DMS79 (cell line): ENCODE measurements at regions not wholly inside any gene's neighbourhood (a gene's known extent, or its start where the extent isn't known, plus 50 kb on each side); places are given as distances from the start of the nearest gene placed in this dataset.

Experiments
- DNase-seq: peaks from one replicate; lab custom pipeline; 2025; lab: John Stamatoyannopoulos, UW

DNA sequence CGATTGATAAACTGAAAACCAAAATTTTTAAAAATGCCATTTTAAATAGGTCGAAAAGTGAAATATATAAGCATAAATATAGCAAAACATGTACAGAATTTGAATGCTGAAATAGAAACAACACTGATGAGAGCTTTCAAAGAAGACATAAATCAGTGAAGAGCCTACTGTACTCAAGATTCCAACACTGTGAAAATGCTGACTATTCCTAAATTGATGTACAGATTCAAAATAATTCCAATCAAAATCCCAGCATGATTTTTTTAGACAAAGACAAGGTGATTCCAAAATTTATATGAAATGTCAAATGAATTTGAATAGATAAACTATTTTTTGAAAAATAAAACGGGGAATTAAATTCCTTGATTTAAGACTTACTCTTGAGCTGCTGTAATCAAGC, 1010.4 kb downstream of the TBC1D22A start:
- no peak for DNase-seq

DNA sequence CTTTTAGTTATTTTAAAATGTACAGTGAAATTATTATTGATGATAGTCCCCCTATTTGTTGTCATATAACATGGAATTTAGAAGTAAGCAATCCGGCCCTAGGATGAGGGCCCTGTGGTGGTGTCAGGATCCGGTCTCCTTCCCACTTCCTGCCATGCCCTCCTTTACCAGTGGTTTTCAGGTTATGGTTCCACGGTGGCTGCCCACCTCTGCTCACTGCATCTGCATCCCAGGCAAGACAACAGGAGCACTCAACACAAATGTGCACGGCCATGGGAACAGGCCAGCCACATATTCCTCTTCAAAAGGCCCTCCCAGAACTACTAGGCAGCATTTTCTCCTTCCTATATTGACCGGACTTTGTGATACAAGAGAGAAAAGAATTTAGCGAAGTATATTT, 1007.2 kb downstream of the TBC1D22A start:
- no peak for DNase-seq

DNA sequence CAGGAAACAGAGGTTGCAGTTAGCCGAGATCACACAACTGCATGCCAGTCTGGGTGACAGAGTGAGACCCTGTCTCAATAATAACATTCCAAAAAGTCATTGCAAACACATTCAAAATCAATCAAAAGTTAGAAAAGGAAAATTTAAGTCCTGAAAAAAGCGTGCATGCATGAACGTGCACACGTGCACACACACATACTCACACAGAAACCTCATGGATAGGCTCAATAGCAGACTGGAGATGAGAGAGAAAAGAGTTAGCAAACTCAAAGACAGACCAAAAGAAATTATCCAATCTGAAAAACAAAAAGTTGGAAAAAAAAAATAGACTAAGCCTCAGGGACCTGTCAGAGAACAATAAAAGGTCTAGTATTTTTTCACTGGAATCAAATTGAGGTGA, 1005.6 kb downstream of the TBC1D22A start:
- DNase-seq, result no peak

DNA sequence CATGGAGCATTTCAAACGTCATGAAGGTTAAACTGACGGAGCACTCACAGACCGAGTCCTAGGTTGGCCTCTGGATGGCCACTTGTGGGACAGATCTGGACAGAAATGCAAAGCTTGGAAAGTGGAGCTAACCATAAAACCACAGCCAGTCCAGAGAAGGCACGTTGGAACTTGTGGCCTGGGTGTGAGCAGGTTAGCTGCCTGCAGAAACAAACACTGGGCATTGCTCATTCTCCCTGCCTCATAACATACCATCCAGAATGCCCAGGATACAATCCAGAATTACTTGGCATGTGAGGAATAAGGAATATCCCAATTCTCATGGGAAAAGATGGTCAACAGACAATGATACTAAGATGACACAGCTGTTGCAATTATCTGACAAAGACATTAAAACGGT, 1005.0 kb downstream of the TBC1D22A start:
- no peak for DNase-seq

DNA sequence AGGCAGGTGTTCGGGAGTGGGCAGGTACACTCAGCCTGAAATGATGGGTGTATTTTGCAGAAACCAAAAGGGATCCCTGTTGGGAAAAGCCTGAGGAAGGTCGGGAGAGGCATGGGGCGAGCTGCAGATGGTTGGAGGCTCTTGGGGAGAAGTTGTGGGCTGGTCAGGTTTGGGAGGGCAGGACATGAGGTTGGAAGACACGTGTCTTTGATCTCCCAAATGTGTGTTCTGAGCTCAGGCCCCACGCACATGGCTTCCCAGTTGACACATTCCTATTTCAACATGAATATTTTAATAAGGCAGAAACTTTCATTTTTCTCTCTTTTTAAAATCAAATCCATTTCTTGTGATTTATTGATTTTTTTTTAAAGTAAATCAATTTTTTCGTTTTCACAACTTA, 1003.3 kb downstream of the TBC1D22A start:
- DNase-seq, result no peak

DNA sequence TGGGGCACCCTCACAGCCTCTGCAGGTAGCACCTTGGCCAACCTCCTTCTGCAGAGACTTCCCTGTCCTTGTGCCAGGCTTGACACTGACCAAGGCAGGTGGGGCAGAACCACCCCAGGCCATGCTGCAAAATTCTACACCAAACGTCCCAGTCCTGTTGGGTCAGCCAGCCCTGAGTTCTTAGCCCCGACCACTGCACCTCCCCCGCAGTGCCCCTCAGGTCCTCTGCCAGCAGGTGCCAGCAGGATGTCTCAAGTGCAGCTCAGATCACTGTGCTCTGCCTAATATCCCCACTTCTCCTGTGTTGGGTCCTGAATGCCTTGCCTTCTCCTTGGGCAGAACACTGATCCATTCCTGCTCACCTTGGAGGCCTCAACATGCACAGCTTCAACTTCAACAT, 999.7 kb downstream of the TBC1D22A start:
- DNase-seq, result no peak

DNA sequence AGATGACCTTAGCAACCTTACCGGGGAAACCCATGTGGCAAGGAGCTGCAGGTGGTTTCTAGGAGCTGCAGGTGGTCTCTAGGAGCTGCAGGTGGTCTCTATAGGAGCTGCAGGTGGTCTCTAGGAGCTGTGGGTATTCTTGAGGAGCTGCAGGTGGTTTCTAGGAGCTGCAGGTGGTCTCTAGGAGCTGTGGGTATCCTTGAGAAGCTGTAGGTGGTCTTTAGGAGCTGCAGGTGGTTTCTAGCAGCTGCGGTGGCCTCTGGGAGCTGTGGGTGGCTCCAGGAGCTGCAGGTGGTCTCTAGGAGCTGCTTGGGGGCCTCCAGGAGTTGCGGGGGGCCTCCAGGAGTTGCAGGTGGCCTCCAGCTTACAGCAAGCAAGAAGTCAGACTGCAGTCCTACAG, 997.5 kb downstream of the TBC1D22A start:
- DNase-seq, result no peak

DNA sequence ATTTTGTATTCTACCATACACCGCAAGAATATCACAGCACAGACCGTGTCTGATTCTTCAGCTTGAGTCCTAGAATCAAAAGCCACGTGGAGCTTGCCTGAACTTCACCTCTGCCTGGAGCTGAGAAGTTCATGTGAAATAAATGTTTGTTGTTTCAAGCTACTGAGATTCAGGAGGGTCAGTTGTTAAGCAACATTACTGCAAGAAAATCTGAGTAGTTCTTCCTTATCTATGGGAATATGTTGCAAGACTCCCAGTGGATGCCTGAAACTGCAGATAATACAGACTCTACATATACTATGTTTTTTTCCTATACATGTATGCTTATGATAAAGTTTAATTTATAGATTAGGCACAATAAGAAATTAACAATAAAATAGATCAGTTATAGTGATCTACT, 995.3 kb downstream of the TBC1D22A start:
- no peak for DNase-seq

DNA sequence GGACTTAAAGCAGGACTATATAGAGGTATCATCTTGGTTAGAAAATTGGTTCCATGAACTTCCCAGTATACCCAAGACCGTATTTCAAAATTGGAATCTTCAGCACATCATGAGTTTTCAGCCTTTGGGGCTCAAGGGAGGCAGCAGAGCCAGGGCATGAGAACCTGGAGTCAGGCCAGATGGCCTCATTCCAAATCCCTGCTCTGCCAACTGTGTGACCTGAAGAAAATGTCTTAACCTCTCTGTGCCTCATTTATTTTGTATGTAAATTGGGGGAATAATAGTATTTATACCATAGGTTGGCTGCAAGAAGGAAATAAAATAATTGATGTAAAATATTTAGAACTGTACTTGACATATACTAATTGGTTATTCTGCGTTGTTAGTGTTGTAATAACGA, 987.6 kb downstream of the TBC1D22A start:
- no peak for DNase-seq

DNA sequence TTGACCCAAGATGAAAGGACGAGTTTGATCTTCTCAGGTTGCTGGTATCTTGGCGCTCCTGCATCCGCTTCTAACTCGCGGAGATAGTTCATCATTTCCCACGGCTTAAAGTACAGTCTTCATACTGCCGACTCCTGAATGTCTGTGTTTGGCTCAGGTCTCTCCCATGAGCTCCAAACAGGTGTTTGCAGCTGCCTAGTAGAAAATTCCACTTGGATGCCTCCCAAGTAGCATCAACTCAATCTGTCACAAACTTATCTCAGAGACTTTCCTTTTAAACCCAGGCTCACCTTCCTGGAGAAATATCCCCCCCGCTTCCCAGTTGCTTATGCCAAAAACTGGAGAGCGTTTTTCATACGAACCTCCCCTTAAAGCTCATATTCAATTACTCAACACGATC, 986.5 kb downstream of the TBC1D22A start:
- no peak for DNase-seq

DNA sequence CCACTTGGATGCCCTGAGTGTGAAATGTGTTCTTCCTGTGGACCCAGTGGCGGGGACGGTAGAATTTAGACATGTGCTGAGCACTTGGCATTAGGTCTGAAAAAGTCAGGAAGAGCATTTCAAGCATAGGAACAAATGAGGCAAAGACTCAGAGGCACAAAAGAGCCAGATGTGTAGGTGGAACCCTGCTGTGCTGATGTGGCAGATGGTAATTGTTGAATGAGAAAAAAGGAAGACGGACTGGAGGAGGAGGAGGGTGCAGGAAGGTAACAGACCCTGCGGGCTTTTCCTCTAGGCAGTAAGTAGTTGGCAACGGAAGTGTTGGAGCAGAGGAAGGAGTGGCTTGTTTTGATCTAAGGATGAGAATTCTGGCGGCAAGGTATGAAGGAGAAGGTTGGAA, 985.8 kb downstream of the TBC1D22A start:
- DNase-seq, result no peak

DNA sequence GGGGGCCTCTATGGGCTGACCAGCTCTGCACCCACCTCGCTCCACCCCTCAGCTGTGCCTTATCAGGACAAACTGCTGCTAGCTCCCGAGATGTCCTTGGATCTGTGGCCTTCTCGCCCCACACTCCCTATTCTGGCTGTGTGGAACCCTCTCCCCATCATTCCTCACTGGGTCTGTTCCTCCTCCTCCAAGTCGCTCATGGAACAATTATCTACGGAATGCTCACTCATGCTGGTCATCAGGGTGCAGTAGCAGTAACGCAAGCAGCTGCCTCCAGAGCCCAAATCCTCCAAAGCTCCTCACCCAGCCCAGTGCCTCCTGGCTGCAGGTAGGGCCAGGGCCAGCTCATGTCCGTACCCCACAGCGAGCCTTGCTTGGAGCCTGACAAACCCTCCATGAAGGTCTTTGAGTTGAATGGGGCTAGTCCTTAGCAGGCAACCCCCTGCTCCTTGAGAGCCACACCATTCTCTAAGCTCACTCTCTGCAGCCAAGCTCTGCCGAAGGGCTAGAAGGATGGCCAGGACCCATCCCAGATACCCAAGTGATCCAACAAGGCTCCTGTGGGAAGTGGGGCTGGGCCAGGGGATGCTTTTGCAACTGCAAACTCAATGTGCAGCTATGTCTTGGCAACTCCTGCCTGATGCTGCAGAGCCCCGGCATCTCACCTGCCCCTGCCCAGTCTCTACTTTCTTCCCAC, 977.8 kb downstream of the TBC1D22A start:
- DNase-seq, result no peak

DNA sequence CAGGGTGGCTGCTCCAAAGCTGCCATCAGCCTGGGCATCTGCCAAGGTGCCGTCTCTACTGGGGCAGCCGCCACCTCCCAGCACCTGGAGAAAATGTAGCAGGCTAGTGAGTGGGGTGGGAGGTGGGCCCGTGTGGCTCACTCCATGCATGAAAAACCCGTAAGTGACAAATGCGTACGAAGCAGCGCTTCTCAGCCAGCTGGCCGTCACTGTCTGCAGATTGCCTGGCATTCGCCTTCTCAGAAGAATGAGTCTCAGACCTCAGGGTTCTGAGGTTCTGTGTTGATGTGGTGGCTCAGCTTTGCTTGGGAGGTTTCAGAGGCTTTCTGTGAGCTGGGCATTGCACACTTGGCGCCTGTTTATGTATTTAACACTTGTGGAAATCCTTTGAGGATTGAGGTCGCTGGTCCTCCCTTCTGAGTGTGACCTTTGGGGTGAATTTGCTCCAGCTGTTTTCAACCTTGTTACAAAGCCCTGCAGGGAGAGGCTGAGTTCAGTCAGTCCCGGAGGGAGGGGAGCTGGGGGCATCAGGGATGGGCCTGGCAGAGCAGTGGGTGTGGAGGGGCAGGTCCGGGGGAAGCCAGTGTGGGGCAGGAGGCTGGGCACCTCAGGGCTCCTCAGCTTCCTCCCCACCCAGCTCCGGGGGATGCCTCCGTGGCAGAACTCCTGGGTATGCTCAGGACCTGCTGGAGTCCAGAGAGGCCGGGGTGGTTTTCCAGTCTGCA, 977.0 kb downstream of the TBC1D22A start:
- no peak for DNase-seq

DNA sequence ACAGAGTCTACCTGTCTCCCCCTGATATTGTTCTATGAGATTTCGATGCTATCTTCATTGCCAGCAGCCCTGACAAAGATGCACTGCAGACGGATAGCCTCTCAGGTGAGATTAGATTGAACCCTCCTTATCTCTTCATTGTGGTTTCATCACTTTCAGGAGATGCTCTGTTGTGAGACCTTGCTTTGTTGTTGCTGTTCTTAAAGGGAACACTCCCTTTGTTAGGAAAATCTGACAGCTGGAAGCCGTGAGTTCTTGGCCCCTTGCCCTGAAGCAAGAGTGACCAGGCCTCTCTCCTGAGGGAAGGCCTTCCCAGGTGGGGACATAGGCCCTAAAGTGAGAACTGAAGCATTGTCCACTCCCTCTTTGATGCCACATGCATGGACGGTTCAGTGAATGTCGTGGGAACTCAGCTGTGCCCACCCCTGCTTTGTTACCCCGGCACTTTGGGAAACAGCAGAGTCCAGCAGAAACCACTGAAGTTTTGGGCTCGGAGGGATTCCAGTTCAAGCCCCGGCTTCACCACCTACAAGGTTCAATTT, 976.1 kb downstream of the TBC1D22A start:
- no peak for DNase-seq

DNA sequence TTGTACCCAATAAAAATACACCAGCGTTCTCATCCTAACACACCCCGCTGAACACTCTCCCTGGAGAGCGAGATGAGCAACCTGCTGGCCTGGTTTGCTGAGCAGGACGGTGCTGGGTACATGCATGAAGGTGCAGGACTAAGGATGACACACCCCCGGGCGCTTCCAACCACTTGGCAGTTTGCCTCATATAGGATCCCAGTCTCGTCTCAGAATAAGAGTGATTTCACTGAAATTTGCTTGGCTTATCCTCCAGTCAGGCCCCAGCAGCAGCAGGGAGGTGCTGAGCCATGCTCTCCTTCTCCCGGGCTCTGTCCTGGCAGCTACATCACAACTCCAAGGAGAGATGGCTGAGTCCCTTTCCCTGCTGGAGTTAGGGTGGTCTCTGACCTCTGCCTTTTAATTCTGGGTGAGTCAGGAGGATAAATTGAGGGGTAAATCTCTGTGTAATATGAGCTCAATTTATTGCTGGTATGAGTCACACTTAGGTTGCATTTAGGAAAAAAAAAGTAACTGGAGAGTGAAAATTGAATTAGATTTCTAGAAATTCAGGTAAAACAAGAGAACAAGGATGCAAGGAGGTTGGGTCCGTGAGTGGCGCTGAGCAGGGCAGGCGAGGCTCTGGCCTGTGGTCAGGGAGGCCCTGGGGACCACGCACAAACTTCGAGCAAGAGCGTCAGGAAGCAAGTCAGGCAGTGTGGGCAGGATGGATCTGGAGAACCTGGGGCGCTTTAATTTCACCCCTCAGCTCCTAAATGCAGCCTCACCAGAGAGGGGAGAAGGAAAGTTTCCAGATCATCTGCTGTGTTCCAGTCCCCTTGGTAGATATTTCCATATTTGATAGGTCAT, 974.0 kb downstream of the TBC1D22A start:
- no peak for DNase-seq

DNA sequence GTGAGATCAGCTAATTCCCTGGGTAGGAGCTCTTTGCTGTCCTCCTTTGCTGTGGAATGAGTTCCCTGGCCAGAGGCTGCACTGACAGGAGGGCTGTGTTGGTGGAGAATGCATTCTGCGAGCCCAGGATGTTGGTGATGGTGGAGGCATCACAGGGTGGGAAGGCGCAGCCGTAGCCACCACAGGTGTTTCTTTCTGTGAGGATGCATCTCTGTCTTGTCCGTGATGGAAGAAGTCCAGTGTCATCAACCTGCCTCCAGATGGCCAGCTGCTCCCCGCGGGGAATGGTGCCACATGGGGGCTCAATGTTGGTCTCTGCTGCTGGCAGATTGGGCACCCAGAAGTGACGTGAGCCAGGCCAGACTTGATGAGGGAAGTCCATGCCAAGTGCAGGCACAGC, 972.1 kb downstream of the TBC1D22A start:
- DNase-seq, result no peak

DNA sequence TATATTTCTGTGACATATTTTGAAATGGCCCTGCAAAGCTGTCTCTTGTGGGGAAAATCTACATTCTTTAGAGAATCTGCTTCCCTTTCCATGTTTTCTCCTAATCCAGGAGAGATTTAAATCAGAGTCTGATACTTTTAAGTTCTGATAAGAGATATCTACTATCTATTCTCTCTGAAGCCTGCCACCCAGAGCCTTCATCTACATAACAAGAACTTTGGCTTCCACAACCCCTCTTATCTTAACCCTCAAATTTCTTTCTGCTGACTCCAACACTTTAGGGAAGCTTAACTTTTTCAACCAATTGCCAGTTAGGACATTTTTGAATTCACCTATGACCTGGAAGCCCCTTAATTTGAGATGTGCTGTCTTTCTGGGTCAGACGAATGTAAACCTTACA, 965.2 kb downstream of the TBC1D22A start:
- DNase-seq, result no peak

DNA sequence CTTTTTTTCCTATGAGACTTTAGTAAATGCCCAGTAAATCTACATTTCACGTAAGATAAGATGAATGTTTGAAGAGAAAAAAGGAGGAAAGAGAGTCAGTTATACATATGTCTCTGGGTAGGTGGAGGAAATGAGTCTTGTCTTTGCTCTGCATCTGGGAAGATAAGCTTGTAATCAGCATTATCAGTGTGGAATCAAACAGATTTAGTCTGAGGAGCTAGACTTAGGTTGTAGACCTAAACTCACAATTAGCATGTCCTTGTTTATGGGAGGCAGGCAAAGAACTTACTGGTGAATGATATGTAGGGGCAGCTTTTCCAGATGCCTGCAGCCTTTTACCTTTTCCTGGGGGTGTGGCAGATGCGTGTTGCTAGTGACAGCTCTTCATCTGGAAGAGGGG, 962.3 kb downstream of the TBC1D22A start:
- DNase-seq, result no peak

DNA sequence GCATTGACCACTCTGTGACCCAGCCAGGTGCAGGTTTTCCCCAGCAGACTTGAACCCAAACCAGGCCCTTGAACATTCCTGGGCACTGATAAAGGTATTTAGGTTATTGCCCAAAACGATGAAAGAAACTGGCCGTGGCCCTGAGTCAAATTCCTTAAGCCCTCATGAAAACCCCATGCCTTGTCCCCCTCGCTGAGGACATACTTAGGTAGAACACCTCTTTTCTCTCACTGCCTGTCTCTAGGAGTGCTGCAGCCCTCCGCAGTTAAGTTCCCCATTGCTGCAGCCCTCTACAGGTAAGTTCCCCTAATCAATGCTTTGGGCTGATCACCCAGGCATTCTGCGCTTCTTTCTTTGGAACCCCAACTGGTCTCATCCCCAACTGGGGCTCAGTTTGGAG, 961.6 kb downstream of the TBC1D22A start:
- no peak for DNase-seq

DNA sequence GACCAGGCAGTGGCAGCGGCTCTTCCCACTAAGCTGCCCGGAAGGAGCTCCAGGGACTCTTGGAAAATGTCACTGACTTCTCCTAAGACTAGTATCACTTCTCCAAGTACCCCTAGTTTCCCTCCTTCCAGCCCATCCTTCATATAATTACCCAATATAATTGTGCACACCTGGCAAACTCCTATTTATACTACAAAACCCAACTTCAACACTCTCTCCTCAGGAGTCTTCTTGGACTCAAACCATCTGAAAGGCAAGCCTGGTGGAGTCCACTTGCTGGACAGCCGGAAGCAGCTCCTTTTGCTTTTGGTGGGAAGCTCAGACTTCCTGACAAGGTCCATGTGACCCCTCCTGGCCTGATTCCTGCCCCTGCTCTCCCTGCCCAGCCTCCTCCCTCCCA, 955.9 kb downstream of the TBC1D22A start:
- DNase-seq, result no peak

DNA sequence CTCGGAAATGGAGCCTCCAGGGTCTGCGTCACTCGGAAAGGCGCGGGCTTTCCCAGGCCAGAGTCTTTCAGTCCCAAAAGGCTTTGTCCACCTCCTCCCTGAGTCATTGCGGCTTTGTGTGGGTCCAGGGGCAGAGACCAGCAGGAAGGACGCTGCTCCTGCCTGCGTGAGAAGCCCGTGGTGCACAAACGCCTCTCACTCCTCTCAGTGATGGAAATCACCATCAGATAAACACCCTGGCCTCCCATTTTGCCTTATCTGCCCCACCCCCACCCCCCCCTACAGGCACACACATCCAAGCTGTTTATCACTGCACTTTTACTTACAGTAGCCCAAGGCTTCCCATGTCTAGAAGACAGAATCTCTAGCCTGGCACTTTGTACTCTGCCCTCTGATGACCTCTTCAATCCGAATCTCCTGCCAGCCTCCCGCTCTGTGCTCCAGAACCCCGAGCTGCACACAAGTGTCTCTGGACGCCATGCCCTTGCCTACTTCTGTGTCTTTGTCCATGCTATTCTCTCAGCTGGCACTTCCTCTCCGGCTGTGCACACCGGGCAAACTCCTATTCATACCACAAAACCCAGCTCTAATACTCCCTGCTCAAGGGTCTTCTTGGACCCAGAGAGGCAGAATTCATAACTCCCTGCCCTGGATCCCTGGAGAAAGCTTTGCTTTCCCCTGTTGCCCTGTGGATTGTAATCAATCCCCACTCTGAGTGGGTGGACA, 954.6 kb downstream of the TBC1D22A start:
- no peak for DNase-seq
